NCI-H446 treated with DMSO at 0.1 percent for 48 hours (cell line): ENCODE measurements at regions not wholly inside any gene's neighbourhood (a gene's known extent, or its start where the extent isn't known, plus 50 kb on each side); places are given as distances from the start of the nearest gene placed in this dataset.

Experiments
- DNase-seq: peaks from one replicate; lab custom pipeline; 2025; lab: John Stamatoyannopoulos, UW

DNA sequence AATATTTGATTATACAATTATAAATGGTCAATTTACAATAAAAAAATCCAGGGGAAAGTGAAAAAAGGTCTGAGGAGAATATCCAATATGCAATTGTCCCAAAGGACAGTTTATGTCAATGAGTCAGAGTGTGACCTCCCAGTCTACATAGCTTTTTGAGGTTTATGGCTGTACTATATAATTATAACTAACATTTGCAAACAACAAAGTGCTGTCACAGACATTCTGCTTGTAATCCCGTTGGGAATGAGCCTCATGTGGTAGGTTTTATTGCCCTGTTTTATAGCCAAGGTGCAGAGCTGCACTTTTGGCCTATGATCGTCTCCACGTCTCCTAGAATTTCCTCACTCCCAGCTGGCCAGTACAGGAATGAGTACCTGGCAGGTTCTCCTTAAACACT, 103.8 kb downstream of the ADSS2 start:
- no peak for DNase-seq

DNA sequence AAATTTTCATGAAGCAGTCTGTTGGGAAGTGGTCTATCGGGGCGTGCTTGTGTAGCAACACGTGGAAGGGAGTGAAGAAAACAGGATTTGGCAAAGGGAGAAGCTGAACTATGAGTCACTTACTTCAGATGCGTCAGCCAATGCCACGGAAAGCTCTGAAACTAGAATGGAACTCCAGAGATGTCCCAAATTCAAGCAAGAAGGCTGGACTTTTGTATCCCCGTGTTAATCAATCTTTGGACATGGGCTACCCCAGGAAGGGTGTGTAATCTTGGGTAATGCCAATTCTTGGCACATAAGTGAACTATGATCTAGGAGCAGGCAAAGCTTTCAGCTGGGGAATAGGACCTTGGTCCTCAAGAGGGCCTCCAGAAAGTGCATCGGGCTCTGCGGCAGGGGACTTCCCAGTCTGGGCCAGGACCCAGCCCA, 102.6 kb downstream of the ADSS2 start:
- DNase-seq, result no peak

DNA sequence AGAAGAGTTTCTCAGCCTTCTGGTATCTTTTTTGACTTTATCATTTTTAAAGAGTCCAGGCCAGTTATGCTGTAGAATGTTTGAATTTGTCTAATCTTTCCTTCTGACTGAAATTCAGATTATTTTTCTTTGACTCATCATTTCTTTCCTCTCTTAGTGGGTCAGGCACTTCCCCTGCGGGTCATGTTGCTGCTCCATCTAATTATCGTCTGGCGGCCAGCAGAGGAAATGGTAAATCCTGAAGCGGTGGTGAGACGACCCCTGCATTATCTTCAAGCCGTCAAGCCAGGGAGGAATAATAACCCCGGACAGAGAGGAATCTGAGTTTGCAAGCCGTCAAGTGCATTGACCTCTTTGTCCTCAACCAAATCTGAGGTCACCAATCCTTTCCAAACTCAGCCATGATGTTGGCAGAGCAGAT, 102.1 kb downstream of the ADSS2 start:
- DNase-seq, result no peak

DNA sequence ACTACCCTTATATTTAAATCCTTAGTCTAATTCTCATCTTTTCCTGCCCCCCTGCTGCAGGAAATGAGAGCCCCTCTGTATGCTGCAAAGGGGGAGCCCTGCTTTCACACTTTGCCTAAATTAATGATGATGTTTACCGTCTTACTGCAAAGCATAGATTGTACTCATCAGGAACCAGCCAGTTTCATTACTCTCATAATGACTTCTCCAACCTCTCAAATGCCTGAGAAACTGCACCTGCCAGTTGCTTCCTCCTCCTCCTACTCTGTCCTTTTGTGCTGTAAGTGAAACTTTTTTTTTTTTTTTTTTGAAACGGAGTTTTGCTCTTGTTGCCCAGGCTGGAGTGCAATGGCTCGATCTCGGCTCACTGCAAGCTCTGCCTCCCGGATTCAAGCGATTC, 101.7 kb downstream of the ADSS2 start:
- DNase-seq, result no peak

DNA sequence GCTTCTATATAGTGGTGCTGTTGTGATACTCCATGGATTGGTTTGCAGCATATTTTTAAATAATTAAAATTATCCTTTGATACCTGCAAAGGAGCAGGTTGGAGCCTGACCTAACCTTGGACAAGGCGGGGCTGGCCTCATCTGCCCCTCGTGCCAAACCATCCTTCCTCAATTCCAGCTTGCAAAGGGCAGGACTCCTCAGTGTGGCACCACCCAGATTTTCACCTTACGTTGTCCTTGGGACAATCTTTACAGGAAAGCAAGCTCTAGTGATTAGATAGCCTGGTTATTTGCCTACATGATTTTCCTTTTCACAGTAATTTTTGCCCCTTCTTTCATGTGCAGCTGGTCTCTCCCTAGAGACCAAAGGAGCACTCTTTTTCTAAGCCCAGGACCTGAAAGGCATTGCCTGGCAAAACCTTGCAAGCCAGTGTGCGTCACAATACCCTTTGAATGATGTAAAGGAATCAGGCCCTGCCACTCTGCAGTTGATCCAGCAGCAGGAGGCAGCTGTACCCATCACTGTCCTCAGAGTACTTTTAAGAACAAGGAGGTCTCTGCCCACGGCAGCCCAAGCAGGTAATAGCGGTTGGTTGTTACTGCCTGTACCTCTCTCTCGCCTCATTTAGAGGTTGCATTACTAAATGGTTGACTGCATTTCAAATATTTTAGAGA, 99.4 kb downstream of the ADSS2 start:
- no peak for DNase-seq

DNA sequence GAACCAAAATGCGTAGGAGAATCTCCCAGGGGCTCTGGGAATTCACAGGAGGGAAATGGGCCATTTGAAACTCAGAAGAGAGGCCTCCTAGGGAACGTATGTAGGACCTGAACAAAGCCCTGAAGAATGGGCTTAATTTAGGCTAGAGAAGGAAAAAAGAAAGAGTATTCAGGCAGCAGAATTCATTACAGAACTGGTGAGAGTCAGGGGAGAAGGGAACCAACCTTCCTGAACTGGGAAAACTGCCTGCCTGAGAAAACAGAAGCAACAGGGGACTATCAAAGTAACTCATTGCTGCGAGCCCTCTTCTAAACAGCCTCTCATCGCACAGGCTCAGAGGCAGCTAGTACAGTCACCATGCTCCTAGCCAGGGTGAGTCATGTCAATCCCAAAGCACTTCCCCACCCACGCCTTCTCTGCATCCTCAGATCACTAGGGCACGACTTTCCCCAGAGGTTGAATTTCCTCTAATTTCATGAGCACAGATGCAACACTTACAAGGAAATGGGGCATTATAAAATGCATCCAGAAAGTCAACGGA, 98.1 kb downstream of the ADSS2 start:
- no peak for DNase-seq

DNA sequence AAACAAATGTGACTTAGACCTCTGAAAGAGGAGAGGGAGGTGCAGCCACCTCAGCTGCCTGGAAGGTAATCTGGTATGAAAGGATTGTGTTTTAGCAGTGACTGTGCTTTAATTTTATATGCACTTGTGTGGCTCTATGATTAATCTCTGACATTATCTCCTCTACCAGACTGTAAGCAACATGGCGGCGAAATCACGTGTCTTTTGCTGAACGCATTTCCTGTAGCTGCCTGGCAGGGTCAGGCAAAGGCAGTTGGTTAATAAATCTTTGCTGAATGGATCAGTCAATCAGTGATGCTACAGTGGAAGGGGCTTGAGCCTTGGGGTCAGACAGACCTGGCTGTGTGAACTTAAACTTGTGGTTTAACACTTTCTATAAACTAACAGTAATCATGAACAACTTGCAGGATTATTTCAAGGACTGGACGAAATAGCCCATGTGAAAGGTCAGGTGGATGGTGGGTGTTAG, 96.9 kb downstream of the ADSS2 start:
- no peak for DNase-seq

DNA sequence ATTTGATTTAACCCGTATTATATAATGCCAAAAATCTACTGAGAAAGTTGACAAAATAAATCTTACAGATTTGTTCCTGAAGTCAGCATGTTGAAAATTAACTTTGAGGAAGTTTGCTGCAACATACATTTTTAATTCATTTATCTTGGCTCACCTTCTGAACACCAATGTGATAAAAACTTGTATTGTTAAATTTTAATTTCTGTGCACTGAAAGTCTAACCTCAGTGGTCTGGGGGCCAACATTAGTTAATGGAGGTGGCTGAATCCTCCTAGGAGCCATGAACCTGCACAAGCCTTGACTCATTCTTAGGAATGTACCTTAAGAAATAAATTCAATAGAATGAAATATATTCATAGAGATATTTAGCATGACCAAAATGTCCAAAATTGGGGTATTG, 95.3 kb downstream of the ADSS2 start:
- no peak for DNase-seq
